A172 (cell line): ENCODE measurements at regions not wholly inside any gene's neighbourhood (a gene's known extent, or its start where the extent isn't known, plus 50 kb on each side); places are given as distances from the start of the nearest gene placed in this dataset.

Source experiments
- DNase-seq: peaks from one replicate; pipeline ENCODE4 v3.0.0-alpha.2; 2015; ENCODE audit warnings: low spot score

DNA sequence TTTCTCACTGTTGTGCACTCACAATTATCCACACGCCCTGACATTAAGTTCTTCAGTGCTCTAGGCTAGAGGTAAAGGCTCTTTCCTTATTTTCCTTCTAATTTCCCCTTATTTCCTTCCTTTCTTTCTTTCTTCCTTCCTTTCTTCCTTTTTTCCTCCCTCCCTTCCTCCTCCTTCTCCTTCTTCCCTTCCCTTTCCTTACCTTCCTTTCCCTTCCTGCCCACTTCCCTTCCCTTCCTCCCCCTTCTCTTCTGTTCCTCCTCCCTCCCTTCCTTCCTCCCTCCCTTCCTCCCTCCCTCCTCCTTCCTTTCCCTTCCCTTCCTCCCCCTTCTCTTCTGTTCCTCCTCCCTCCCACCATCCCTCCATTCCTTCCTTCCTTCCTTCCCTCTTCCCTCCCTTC lies 317.0 kb upstream of the IRX1 start:
- no peak for DNase-seq

- no peak for DNase-seq
These were observed 317.9 kb upstream of the IRX1 start for GRCh38 chr5:3277590-3278196.

GRCh38 chr5:3276896-3277295 lies 318.7 kb upstream of the IRX1 start:
- DNase-seq: no peak

DNA sequence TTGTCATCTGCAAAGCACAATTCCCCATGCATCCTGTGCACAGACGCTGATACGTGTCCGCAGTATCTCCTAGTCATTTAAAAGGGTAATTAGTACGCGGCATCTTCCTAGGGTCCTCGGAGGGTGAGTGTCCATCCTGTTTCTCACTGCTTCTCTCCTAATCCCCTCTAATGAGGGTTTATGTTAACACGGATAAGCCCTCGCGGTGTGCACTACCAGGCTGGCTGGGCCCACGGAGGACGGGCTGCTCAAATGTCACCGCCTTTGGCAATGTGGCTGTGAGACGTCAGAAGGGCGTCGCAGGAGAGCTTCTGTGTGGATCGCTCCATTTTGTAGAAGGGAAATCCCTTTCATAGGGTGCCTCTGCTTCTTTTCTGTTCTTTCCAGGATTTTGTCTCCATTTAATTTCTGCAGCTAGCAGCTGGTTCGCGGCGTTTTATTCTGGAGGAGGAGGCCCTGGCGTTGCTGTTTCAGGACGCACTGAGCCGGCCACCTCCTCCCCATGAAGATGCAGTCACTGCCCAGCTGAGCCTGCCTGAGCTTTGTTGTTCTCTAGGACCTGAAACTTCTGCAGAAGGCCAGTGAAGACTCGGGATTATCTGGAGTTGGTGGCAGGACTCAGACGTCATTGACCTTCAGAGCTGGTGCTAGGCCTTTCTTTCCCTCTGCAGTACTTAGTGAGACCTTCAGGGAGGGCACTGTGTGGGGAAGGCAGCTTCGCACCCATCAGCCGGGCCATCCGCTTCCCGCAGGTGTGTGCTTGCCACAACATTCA lies 326.1 kb upstream of the IRX1 start:
- DNase-seq: no peak

- DNase-seq: no peak
These were observed 326.8 kb upstream of the IRX1 start for GRCh38 chr5:3268760-3269330.

- no peak for DNase-seq
These were observed 328.8 kb upstream of the IRX1 start for GRCh38 chr5:3266861-3267260.

- DNase-seq: no peak
These were observed 329.7 kb upstream of the IRX1 start for GRCh38 chr5:3265936-3266335.

DNA sequence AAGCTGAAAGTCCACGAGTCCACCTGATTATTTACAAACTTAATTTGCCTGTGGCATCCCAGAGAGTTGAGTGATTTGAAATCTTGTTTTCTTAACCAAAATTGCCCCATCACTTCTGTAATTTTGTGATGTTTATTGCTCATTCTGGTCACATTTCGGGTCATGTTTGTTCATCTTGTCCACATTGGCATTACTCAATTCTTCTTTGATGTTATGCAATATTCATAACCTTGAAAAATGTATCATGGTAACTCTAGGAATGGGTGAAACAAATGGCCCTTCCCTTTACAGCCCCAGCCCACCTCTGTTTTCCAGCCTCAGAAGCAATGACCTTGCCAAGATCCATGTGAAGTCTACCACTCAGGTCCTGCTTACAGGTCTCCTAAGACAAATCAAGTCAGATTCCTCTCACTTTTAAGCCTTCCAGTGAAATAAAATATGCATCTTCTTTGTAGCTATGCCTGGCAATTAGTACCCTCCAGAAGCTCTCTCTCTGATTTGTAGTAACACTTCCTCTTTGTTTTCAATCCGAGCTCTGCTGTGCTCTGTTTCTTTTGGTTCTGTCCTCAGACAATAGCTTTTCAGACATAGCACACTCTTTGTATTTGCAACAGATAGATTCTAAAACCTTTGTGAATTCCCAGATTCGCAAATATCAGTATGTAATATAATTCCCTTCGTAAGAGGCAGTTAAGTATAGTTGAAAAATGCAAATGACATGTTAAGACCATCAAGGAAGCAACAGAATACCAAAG lies 330.3 kb upstream of the IRX1 start:
- no peak for DNase-seq

DNA sequence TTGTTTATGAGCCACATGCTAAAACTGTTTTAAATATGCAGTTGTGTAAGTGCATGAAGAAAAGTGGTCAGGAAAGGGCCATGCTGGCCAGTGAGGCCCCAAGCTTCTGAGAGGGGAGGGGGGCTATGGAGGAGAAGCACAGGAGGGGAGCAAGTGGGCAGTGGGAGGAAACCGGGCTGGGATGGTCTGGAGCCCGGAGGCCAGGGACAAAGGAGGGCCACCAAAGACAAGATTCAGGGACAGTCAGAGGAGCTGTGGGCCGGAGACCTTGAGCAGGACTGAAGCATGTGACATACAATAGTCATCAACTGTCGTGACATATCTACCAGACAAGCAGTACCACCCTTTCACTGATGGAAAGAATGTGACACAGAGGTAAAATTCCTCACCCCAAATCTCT lies 333.2 kb upstream of the IRX1 start:
- DNase-seq: no peak

DNA sequence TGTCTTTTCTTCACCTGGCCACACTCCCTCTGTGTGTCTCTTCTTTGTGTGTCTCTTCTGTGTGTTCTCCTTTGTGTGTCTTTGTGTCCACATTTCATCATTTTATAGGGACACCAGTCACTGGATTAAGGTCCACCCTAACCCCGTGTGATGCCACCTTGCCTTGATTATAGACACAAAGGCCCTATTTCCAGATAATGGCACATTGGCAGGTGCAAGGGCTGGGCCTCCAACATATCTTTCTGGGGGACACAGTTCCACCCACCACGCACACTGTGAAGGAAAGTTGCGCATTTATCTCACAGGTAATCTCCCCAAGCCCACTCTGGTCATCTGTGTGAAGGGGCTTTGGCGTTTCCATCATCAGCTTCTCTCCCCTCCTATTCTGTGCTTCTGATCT lies 334.6 kb upstream of the IRX1 start:
- DNase-seq: no peak

DNA sequence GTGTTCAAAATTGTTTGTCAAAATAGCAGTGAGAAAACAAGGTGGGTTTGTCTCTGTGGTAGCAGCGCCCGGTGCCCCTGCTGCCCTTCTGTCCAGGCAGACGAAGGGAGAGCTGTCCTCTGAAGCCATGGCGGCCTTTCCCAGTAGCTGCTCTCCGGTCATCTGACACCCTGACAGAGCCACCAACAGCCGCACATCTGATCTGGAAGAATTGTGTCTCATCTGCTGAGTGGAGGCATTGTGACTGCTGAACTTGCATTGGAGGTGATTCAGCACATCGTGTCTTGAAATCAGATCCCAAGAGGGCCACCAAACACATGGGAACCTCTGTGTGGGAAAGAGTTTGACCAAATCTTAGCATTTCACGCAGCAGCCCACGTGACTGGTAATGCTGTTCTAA lies 337.6 kb upstream of the IRX1 start:
- no peak for DNase-seq

GRCh38 chr5:3252235-3252634 lies 343.4 kb upstream of the IRX1 start:
- DNase-seq: no peak

GRCh38 chr5:3251784-3252183 lies 343.8 kb upstream of the IRX1 start:
- no peak for DNase-seq

- DNase-seq: no peak
These were observed 346.2 kb upstream of the IRX1 start for GRCh38 chr5:3249401-3249800.

GRCh38 chr5:3237276-3237868 lies 358.3 kb upstream of the IRX1 start:
- DNase-seq: no peak

DNA sequence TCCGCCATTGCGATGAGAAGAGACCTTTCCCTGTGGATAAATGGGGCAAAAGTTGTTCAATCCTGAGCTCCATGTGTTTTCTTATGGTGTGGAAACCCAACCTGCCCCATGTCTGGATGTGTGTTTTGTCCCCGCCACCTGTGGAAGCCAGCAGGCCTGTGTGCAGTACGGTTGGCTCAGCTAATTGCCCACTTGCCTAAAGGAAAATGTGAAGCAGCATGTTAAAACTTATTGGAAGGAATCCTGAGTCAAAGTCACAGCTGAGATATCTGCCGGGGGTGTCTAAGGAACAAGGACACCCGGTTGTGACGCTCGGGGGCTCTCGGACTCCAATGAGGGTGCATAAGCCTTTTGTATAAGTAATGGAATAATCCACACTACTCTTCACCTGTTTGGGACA lies 361.1 kb upstream of the IRX1 start:
- no peak for DNase-seq

DNA sequence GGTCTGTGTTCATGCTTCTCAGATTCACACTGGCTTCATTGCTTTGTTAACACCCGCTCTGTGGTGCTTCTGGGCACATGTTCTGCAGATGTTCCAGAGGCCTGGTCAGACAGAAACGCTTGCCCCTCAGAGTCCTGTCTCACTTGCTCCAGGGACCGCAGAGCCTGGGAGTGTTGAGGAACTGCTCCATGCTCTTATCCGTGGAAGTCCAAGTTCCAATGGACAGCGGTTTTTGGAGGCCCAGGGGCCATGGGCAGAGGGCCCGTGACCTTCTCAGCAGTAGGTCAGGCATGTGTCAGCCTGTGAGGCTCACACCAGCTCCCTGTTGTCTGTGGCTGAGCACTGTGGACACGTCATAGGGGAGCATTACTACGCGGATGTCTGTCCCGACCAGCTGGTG lies 364.7 kb upstream of the IRX1 start:
- DNase-seq: no peak

DNA sequence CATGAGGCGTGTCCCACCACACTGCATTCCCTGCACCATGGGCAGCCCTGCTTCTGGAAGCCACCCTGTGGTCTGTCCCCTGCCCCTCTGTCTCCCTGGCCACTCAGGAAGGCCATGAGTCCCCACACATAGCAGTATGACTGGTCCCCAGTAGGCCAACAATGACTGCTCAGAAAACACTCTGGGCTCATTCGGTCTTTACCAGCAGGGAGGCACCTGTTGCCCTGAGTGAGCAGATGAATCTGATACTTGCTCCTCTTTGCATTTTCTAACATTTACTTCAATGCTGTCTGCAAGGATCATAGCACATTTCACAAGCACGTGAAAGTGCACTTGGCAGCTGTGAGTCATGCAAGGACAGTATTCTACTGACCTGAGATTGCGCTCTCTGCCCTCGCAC lies 365.4 kb upstream of the IRX1 start:
- no peak for DNase-seq

DNA sequence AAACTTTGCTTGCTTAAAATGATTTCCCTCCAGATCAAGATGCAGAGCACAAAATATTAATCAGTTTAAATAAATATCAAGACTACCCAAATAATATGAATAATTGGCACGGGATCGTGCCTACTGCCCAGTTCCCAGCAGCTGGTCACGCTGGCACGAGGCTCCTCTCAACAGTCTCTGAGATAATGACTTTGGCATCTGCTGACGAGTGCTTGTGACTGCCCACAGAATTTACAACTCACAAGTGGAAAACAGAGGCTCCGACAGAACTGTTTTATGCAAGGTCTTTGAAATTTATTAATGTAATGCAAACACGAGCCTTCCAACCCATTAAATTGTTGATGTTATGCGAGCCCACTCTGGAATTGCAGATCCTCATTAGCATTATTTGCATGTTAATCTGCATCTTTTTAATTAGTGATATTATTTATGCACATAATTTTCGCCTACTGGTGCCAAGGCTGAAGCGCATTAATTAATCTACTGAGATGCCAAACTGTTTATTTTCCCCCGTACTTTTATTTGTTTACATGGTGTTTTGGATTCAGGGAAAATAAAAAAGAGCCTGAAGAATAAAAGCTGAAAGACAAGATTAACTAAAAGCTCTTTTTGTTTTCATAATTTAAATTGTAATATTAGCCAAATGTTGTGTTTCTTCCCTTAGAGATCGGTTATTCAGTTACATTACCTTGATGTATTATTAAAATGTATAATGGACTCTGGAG lies 369.3 kb upstream of the IRX1 start:
- no peak for DNase-seq

- no peak for DNase-seq
These were observed 370.3 kb upstream of the IRX1 start for GRCh38 chr5:3225201-3225960.

DNA sequence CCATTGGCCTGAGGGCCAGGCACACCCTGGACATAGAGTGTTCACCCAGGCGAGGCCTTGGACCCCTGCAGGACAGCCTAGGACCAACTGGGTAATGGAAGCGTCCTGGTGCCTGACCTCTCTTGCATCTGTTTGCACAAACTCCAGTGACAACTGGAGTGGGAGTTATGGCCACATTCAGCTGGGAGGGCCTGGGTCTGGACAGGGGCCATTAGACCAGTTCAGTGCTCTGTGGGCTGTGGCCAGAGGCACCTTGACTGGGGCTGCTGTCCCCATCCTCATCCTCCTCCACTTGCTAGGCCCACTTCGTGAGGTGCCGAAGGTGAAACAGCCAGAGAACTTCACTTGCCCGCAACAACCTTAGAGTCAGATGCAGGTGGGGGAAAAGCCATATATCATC lies 372.7 kb upstream of the IRX1 start:
- no peak for DNase-seq
